ENCODE measurements at regions not wholly inside any gene's neighbourhood (a gene's known extent, or its start where the extent isn't known, plus 50 kb on each side); places are given as distances from the start of the nearest gene placed in this dataset.

GRCh38 chr9:31702957-31703356, 681.5 kb upstream of the ACO1 start:
- no peak for TF ChIP-seq CTCF (conservative IDR thresholded peaks at IDR 0.05)
- no peak for TF ChIP-seq ZFX (IDR thresholded peaks at IDR 0.05)

Measured in C4-2B (cell line).